Choroid plexus epithelial cell (primary cell): ENCODE measurements at regions not wholly inside any gene's neighbourhood (a gene's known extent, or its start where the extent isn't known, plus 50 kb on each side); places are given as distances from the start of the nearest gene placed in this dataset.
A peak's percentile ranks its signal among the peaks of the same experiment; 100 is the strongest.
"Not testable (repeated sequence)": the region's sequence is repeated elsewhere in the genome, so short reads cannot be mapped to it uniquely, and the experiment has no call there.

Source experiments
- DNase-seq: peaks from one replicate; pipeline ENCODE4 v3.0.0-alpha.2; 2010; ENCODE audit warnings: low read depth
- H3K4me3 ChIP-seq: 2 replicates; pipeline ENCODE4 v1.5.1; 2011; ENCODE audit warnings: low read depth, mild to moderate bottlenecking, control low read depth, low read length, moderate library complexity
- CTCF ChIP-seq: conservative IDR thresholded peaks from 2 replicates; pipeline ENCODE4 v1.5.1; 2011; ENCODE audit warnings: low read depth, mild to moderate bottlenecking, control low read depth, inconsistent platforms, low read length, moderate library complexity

GRCh38 chr7:85341121-85341520 is 154.3 kb upstream of the SEMA3D start:
- no peak overlapping the region for H3K4me3 ChIP-seq
- no peak for DNase-seq
- TF ChIP-seq CTCF: no peak

GRCh38 chr7:85336086-85336485 is 149.2 kb upstream of the SEMA3D start:
- peak; percentile 8 for DNase-seq
- no peak for TF ChIP-seq CTCF
- no peak overlapping the region for H3K4me3 ChIP-seq

GRCh38 chr7:85335113-85335512 is 148.3 kb upstream of the SEMA3D start:
- DNase-seq, H3K4me3 ChIP-seq: not testable (repeated sequence)

- no peak overlapping the region for H3K4me3 ChIP-seq
- no peak for DNase-seq
- no peak for TF ChIP-seq CTCF
Observed at GRCh38 chr7:85328456-85328998, 141.7 kb upstream of the SEMA3D start.

GRCh38 chr7:85324145-85324799 is 137.4 kb upstream of the SEMA3D start:
- TF ChIP-seq CTCF: no peak
- no peak overlapping the region for H3K4me3 ChIP-seq
- no peak for DNase-seq

- H3K4me3 ChIP-seq: no peak overlapping the region
- TF ChIP-seq CTCF: no peak
- DNase-seq: no peak
Observed at GRCh38 chr7:85322252-85322651, 135.4 kb upstream of the SEMA3D start.

- H3K4me3 ChIP-seq: no peak overlapping the region
- DNase-seq: no peak
- TF ChIP-seq CTCF: no peak
Observed at GRCh38 chr7:85320699-85321476, 134.0 kb upstream of the SEMA3D start.
